Mesendoderm (in vitro differentiated cells): ENCODE measurements at regions not wholly inside any gene's neighbourhood (a gene's known extent, or its start where the extent isn't known, plus 50 kb on each side); places are given as distances from the start of the nearest gene placed in this dataset.

Experiments
- DNase-seq: peaks from one replicate; pipeline ENCODE4 v3.0.0; 2013
- H2AK5ac ChIP-seq: 2 replicates; pipeline ENCODE4 v1.6.1; 2013; ENCODE audit warnings: low read length, inconsistent platforms
- H2BK120ac ChIP-seq: 2 replicates; pipeline ENCODE4 v1.6.1; 2013; ENCODE audit warnings: low read depth, mild to moderate bottlenecking, low read length, moderate library complexity, mixed read lengths
- H2BK15ac ChIP-seq: replicated peaks from 2 replicates; pipeline ENCODE4 v1.6.1; 2013; ENCODE audit warnings: low read depth, mild to moderate bottlenecking, moderate library complexity
- H2BK5ac ChIP-seq: 2 replicates; pipeline ENCODE4 v1.6.1; 2013; ENCODE audit warnings: low read length, inconsistent platforms
- H3K18ac ChIP-seq: 2 replicates; pipeline ENCODE4 v1.6.1; 2013; ENCODE audit warnings: mild to moderate bottlenecking, low read length, mixed read lengths
- H3K23ac ChIP-seq: one replicate; pipeline ENCODE4 v1.6.1; 2013; ENCODE audit warnings: low read length
- H3K27ac ChIP-seq: 2 replicates; pipeline ENCODE4 v1.5.1; 2013; ENCODE audit warnings: low read depth, mild to moderate bottlenecking, inconsistent platforms, low read length, moderate library complexity
- H3K27me3 ChIP-seq: 2 replicates; pipeline ENCODE4 v1.6.1; 2013; ENCODE audit warnings: low read length, control low read depth, mild to moderate bottlenecking, inconsistent platforms; ENCODE audit not compliant: insufficient read depth, poor library complexity
- H3K36me3 ChIP-seq: 2 replicates; pipeline ENCODE4 v1.6.1; 2013; ENCODE audit warnings: low read length, inconsistent platforms; ENCODE audit not compliant: control insufficient read depth, insufficient read depth
- H3K4ac ChIP-seq: one replicate; pipeline ENCODE4 v1.6.1; 2013; ENCODE audit warnings: low read depth, mild to moderate bottlenecking, low read length, moderate library complexity
- H3K4me1 ChIP-seq: 2 replicates; pipeline ENCODE4 v1.6.1; 2013; ENCODE audit warnings: low read depth, low read length, inconsistent platforms; ENCODE audit not compliant: control insufficient read depth
- H3K4me2 ChIP-seq: 2 replicates; pipeline ENCODE4 v1.6.1; 2013; ENCODE audit warnings: low read length
- H3K4me3 ChIP-seq: 2 replicates; pipeline ENCODE4 v1.5.1; 2013; ENCODE audit warnings: mild to moderate bottlenecking, low read length
- H3K56ac ChIP-seq: one replicate; pipeline ENCODE4 v1.6.1; 2013; ENCODE audit warnings: low read length
- H3K79me1 ChIP-seq: 2 replicates; pipeline ENCODE4 v1.6.1; 2013; ENCODE audit warnings: low read length, inconsistent platforms
- H3K79me2 ChIP-seq: 2 replicates; pipeline ENCODE4 v1.6.1; 2013; ENCODE audit warnings: mild to moderate bottlenecking, low read length; ENCODE audit not compliant: control insufficient read depth, insufficient read depth
- H3K9ac ChIP-seq: 2 replicates; pipeline ENCODE4 v1.6.1; 2013; ENCODE audit warnings: low read length, inconsistent platforms
- H4K5ac ChIP-seq: one replicate; pipeline ENCODE4 v1.6.1; 2013; ENCODE audit warnings: low read length
- H4K8ac ChIP-seq: one replicate; pipeline ENCODE4 v1.6.1; 2013; ENCODE audit warnings: low read depth, mild to moderate bottlenecking, control low read depth, low read length, moderate library complexity
- WGBS: extraction: QIAGEN DNeasy Blood & Tissue Kit; methylation state at CpG from one replicate; pipeline ENCODE4 v1.1.7; 2013; ENCODE audit warnings: low lambda C conversion rate, missing lambda C conversion rate; ENCODE audit not compliant: insufficient coverage; ENCODE audit errors: extremely low coverage; 5-methylcytosine and 5-hydroxymethylcytosine counted together

DNA sequence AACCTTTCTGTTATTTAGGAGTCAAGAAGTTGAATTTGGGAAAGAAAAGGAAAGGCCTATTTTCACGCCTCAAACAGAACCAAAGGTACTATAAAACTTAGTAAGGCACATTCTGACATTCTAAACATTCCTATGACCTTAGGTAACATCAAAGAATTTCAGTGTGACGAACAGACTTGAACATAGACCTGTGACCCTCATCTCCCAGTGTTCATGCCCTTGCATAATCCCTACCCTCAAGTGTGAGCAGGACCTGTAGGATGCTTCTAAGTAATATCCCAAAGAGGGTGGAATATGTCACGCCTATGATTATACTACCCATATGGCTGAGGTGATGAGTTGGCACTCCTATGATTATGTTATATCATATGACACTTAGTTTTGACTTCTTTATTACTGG is 540.9 kb downstream of the KIF4B start:
- Histone ChIP-seq H3K4me1 (no peaks in the 10 kb centered on the region), H2BK120ac (no peak overlapping the region), H2AK5ac (no peak overlapping the region), H3K79me2 (no peaks in the 10 kb centered on the region), H3K9ac (no peak overlapping the region), H3K4ac (no peak overlapping the region), H3K56ac (no peak overlapping the region), H2BK15ac (no peak overlapping the region), H2BK5ac (no peak overlapping the region), H3K4me3 (no peak overlapping the region), H3K4me2 (no peak overlapping the region), H3K36me3 (no peaks in the 10 kb centered on the region), H3K27me3 (no peaks in the 10 kb centered on the region), H3K27ac (no peak overlapping the region), H3K79me1 (no peaks in the 10 kb centered on the region), H3K23ac (no peak overlapping the region), H4K8ac (no peak overlapping the region), H4K5ac (no peak overlapping the region), H3K18ac (no peak overlapping the region)
- no CpG with 5 or more reads among the region's 3 CpGs for WGBS
- peak; percentile 86 for DNase-seq

DNA sequence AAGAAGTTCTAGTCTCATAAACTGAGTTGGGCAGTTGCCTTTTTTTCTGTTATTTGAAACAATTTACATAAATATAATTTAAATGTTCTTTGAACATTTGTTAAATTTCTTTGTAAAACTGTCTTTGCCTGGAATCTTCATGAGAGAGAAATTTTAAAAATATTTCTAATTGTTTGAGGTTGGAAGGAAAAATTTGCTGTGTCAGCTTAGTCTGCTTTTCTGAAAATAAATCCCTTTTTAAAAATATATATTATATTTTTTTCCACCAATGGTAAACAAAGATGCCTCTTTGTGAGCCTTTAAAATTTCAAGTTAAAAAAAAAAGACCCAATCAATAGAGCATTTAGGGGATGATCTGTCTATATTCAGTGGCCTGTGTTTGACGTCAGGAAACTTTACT is 542.7 kb downstream of the KIF4B start:
- no peak overlapping the region for H2BK5ac ChIP-seq

DNA sequence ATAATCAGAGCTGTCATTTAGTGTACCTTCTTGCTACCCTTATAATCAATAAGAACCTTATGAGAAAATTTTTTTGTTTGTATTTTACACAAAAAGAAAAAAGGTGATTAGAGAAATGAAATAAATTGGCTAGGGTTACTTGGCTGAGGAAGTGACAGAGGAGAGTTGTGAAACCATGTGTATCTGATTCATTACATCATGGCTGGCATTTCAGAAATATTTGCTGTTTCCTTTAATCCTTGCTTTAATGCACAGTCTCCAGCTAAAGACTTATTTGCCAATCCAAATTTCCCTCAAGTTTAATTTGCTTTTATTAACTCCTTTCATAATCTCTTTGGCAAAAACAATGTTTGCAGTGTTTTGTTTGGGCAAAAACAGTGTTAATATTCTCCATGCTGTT is 543.1 kb downstream of the KIF4B start:
- Histone ChIP-seq H3K4ac (no peak overlapping the region), H4K8ac (no peak overlapping the region), H3K79me2 (no peaks in the 10 kb centered on the region), H3K56ac (no peak overlapping the region), H3K4me3 (no peak overlapping the region), H4K5ac (no peak overlapping the region), H3K36me3 (no peaks in the 10 kb centered on the region), H3K4me2 (no peak overlapping the region), H2BK15ac (no peak overlapping the region), H3K27ac (no peak overlapping the region), H3K4me1 (no peaks in the 10 kb centered on the region), H2BK120ac (no peak overlapping the region), H2BK5ac (no peak overlapping the region), H3K23ac (no peak overlapping the region), H2AK5ac (no peak overlapping the region), H3K79me1 (no peaks in the 10 kb centered on the region), H3K9ac (no peak overlapping the region), H3K18ac (no peak overlapping the region), H3K27me3 (no peaks in the 10 kb centered on the region)
- no peak for DNase-seq

More for the DNA sequence above, 542.7 kb downstream of the KIF4B start:
- Histone ChIP-seq H3K4ac (no peak overlapping the region), H3K79me2 (no peaks in the 10 kb centered on the region), H3K4me1 (no peaks in the 10 kb centered on the region), H3K18ac (no peak overlapping the region), H2BK15ac (no peak overlapping the region), H2AK5ac (no peak overlapping the region), H4K8ac (no peak overlapping the region), H3K9ac (no peak overlapping the region), H3K23ac (no peak overlapping the region), H3K4me2 (no peak overlapping the region), H3K56ac (no peak overlapping the region), H3K27me3 (no peaks in the 10 kb centered on the region), H2BK120ac (no peak overlapping the region), H3K4me3 (no peak overlapping the region), H3K36me3 (no peaks in the 10 kb centered on the region), H4K5ac (no peak overlapping the region), H3K79me1 (no peaks in the 10 kb centered on the region), H3K27ac (no peak overlapping the region)
- no peak for DNase-seq
- WGBS, result no CpG with 5 or more reads among the region's 1 CpG

DNA sequence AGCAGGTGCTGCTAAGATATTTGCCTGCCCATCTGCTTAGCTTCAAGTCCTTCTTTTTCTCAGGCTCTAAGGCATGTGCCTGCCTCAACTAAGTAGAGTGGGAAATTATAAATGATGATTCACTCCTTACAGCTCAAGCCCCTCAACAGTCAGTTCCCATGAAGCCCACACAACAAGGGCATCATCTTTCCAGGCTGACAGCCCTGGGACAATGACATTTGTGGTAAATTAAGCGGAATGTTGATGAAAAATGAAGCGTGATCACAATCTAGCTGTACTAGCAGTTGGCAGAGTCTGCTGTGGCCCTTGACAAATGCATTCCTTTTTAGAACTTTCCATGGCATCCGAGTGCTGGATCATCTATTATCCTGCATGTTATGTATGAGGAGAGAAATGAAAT is 548.6 kb downstream of the KIF4B start:
- no peaks in the 10 kb centered on the region for H3K27me3 ChIP-seq

DNA sequence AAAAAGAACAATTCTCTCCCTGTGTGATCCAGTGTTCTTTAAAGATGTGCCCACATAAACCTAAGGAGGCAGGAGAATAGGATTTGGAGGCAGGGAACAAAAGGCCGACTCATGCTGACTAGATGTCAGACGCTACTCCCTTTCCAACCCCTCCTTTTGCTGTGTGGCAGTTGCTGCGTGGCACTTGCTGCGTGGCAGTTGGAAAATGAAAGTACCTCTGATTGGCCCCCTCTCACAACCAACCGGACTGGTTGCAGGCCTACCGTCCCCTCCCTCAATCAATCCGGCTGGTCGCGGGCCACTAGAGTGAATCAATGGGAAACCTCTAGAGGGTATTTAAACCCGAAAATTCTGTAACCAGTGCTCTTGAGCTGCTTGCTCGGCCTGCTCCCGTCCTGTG is 551.0 kb downstream of the KIF4B start:
- Histone ChIP-seq H2BK15ac (no peak overlapping the region), H3K23ac (no peak overlapping the region), H3K79me1 (no peaks in the 10 kb centered on the region), H3K9ac (no peak overlapping the region), H3K4me3 (no peak overlapping the region), H3K4ac (no peak overlapping the region), H3K36me3 (no peaks in the 10 kb centered on the region), H3K4me1 (no peaks in the 10 kb centered on the region), H3K27me3 (no peaks in the 10 kb centered on the region), H3K27ac (no peak overlapping the region), H2BK120ac (no peak overlapping the region), H3K56ac (no peak overlapping the region), H4K5ac (no peak overlapping the region), H3K4me2 (no peak overlapping the region), H2AK5ac (no peak overlapping the region), H2BK5ac (no peak overlapping the region), H4K8ac (no peak overlapping the region), H3K79me2 (no peaks in the 10 kb centered on the region), H3K18ac (no peak overlapping the region)
- no CpG with 5 or more reads among the region's 12 CpGs for WGBS
- DNase-seq, result peak; percentile 16

More for the DNA sequence above, 548.6 kb downstream of the KIF4B start:
- no peak overlapping the region for H3K23ac ChIP-seq
- H3K4me3 ChIP-seq, result no peak overlapping the region
- H2AK5ac ChIP-seq, result no peak overlapping the region
- H3K4me2 ChIP-seq, result no peak overlapping the region
- no peak overlapping the region for H4K5ac ChIP-seq
- H3K79me2 ChIP-seq, result no peaks in the 10 kb centered on the region
- WGBS, result no CpG with 5 or more reads among the region's 3 CpGs
- H3K56ac ChIP-seq, result no peak overlapping the region
- no peak overlapping the region for H2BK15ac ChIP-seq
- no peak overlapping the region for H2BK120ac ChIP-seq
- no peak overlapping the region for H3K9ac ChIP-seq
- no peak overlapping the region for H3K4ac ChIP-seq
- no peak overlapping the region for H4K8ac ChIP-seq
- H3K27ac ChIP-seq, result no peak overlapping the region
- H3K79me1 ChIP-seq, result no peaks in the 10 kb centered on the region
- H3K4me1 ChIP-seq, result no peaks in the 10 kb centered on the region
- H3K18ac ChIP-seq, result no peak overlapping the region
- no peak overlapping the region for H2BK5ac ChIP-seq
- no peaks in the 10 kb centered on the region for H3K36me3 ChIP-seq
- DNase-seq, result no peak

DNA sequence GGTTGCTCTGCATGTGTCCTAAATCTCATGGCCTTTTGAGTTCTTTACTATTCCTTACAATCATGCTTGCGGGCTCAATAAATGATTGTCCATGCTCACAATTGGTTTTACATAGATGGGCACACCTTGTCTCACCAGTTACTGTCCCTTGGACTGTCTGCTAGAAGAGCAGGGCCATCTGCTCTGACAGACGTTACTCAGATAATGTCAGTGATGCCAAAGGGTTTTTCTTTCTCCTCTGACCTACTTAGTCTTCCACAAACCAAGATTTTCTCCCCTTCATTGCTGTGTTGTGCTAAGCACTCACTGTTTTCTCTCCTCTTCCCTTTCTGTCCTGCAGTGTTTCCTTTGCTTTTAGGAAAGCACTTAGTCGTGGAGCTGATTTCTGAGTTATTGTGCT is 562.3 kb downstream of the KIF4B start:
- Histone ChIP-seq H3K27ac (no peak overlapping the region), H3K36me3 (no peaks in the 10 kb centered on the region), H2BK15ac (no peak overlapping the region), H3K56ac (no peak overlapping the region), H3K79me2 (no peaks in the 10 kb centered on the region), H3K27me3 (no peaks in the 10 kb centered on the region), H3K9ac (no peak overlapping the region), H3K4ac (no peak overlapping the region), H3K18ac (no peak overlapping the region), H4K8ac (no peak overlapping the region), H3K23ac (no peak overlapping the region), H3K4me2 (no peak overlapping the region), H4K5ac (no peak overlapping the region), H3K4me3 (no peak overlapping the region), H2BK120ac (no peak overlapping the region), H3K4me1 (no peaks in the 10 kb centered on the region), H2AK5ac (no peak overlapping the region), H2BK5ac (no peak overlapping the region), H3K79me1 (no peaks in the 10 kb centered on the region)
- WGBS, result no CpG with 5 or more reads among the region's 3 CpGs
- no peak for DNase-seq
